Osteoblast (primary cell): ENCODE measurements at regions not wholly inside any gene's neighbourhood (a gene's known extent, or its start where the extent isn't known, plus 50 kb on each side); places are given as distances from the start of the nearest gene placed in this dataset.
A peak's percentile ranks its signal among the peaks of the same experiment; 100 is the strongest.

Experiments
- DNase-seq: peaks from one replicate; pipeline ENCODE4 v3.0.0; 2011; ENCODE audit warnings: low spot score, mixed read lengths; ENCODE audit not compliant: insufficient read length; ENCODE audit errors: missing footprints
- H2AFZ ChIP-seq: 2 replicates; pipeline ENCODE4 v1.6.0; 2011; ENCODE audit warnings: mild to moderate bottlenecking, low read length
- H3K27ac ChIP-seq: 2 replicates; pipeline ENCODE4 v1.5.1; 2011; ENCODE audit warnings: mild to moderate bottlenecking, low read depth, low read length, moderate library complexity
- H3K27me3 ChIP-seq: 2 replicates; pipeline ENCODE4 v1.6.0; 2012; ENCODE audit warnings: mild to moderate bottlenecking, control low read depth, inconsistent platforms, low read length, moderate library complexity; ENCODE audit not compliant: insufficient read depth
- H3K36me3 ChIP-seq: 2 replicates; pipeline ENCODE4 v1.5.1; 2011; ENCODE audit warnings: mild to moderate bottlenecking, low read length, control low read depth, moderate library complexity; ENCODE audit not compliant: insufficient read depth
- H3K4me1 ChIP-seq: 2 replicates; pipeline ENCODE4 v1.5.1; 2011; ENCODE audit warnings: mild to moderate bottlenecking, low read length, control low read depth, moderate library complexity; ENCODE audit not compliant: insufficient read depth
- H3K4me2 ChIP-seq: 2 replicates; pipeline ENCODE4 v1.6.0; 2011; ENCODE audit warnings: mild to moderate bottlenecking, low read length; ENCODE audit not compliant: insufficient read depth
- H3K4me3 ChIP-seq: fragments of 200-600 bp; sonication (generic); 3 replicates; pipeline ENCODE4 v1.5.1; 2012; ENCODE audit warnings: mild to moderate bottlenecking, low read length, inconsistent platforms; ENCODE audit not compliant: insufficient read depth
- H3K79me2 ChIP-seq: 2 replicates; pipeline ENCODE4 v1.6.0; 2012; ENCODE audit warnings: mild to moderate bottlenecking, low read length, control low read depth, inconsistent platforms; ENCODE audit not compliant: insufficient read depth
- H3K9me3 ChIP-seq: 2 replicates; pipeline ENCODE4 v1.5.1; 2011; ENCODE audit warnings: low read depth, low read length, control low read depth
- H4K20me1 ChIP-seq: 2 replicates; pipeline ENCODE4 v1.6.0; 2012; ENCODE audit warnings: mild to moderate bottlenecking, low read length, control low read depth; ENCODE audit not compliant: insufficient read depth
- TF ChIP-seq, protein P1 (sequence below): IDR thresholded peaks from 2 replicates; pipeline ENCODE4 v1.5.1; 2011; ENCODE audit warnings: mild to moderate bottlenecking, low read depth, low read length, moderate library complexity; ENCODE audit errors: extremely low read depth

- no peak overlapping the region for H3K4me3 ChIP-seq
- H3K27ac ChIP-seq: peak overlapping the region; percentile 0
- DNase-seq: peak; percentile 44
- H3K79me2 ChIP-seq: no peaks in the 10 kb centered on the region
- no peaks in the 10 kb centered on the region for H3K27me3 ChIP-seq
- peaks cover 12% of the 10 kb centered on the region for H3K4me1 ChIP-seq
- no peak overlapping the region for H2AFZ ChIP-seq
- TF ChIP-seq, protein P1, sequence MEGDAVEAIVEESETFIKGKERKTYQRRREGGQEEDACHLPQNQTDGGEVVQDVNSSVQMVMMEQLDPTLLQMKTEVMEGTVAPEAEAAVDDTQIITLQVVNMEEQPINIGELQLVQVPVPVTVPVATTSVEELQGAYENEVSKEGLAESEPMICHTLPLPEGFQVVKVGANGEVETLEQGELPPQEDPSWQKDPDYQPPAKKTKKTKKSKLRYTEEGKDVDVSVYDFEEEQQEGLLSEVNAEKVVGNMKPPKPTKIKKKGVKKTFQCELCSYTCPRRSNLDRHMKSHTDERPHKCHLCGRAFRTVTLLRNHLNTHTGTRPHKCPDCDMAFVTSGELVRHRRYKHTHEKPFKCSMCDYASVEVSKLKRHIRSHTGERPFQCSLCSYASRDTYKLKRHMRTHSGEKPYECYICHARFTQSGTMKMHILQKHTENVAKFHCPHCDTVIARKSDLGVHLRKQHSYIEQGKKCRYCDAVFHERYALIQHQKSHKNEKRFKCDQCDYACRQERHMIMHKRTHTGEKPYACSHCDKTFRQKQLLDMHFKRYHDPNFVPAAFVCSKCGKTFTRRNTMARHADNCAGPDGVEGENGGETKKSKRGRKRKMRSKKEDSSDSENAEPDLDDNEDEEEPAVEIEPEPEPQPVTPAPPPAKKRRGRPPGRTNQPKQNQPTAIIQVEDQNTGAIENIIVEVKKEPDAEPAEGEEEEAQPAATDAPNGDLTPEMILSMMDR: no peak
- no peaks in the 10 kb centered on the region for H4K20me1 ChIP-seq
- no peaks in the 10 kb centered on the region for H3K36me3 ChIP-seq
- peak overlapping the region; percentile 26 for H3K4me2 ChIP-seq
- no peaks in the 10 kb centered on the region for H3K9me3 ChIP-seq
These were observed 231.6 kb upstream of the NT5C1B start for GRCh38 chr2:18820966-18821365.

- TF ChIP-seq, protein P1: no peak
- H3K4me2 ChIP-seq: no peak overlapping the region
- no peak for DNase-seq
- no peaks in the 10 kb centered on the region for H3K79me2 ChIP-seq
- no peak overlapping the region for H3K27ac ChIP-seq
- H4K20me1 ChIP-seq: no peaks in the 10 kb centered on the region
- peaks cover 17% of the 10 kb centered on the region for H3K4me1 ChIP-seq
- no peaks in the 10 kb centered on the region for H3K9me3 ChIP-seq
- H3K36me3 ChIP-seq: no peaks in the 10 kb centered on the region
- H3K4me3 ChIP-seq: no peak overlapping the region
- H2AFZ ChIP-seq: no peak overlapping the region
- H3K27me3 ChIP-seq: no peaks in the 10 kb centered on the region
These were observed 230.2 kb upstream of the NT5C1B start for GRCh38 chr2:18819566-18819965.

- Histone ChIP-seq H3K27me3 (no peaks in the 10 kb centered on the region), H2AFZ (no peak overlapping the region), H3K4me1 (peaks cover 11% of the 10 kb centered on the region), H3K79me2 (no peaks in the 10 kb centered on the region), H3K27ac (no peak overlapping the region), H3K4me3 (no peak overlapping the region), H3K4me2 (peak overlapping the region; percentile 39), H4K20me1 (no peaks in the 10 kb centered on the region), H3K9me3 (no peaks in the 10 kb centered on the region), H3K36me3 (no peaks in the 10 kb centered on the region)
- TF ChIP-seq, protein P1: no peak
- DNase-seq: peak; percentile 78
These were observed 225.0 kb upstream of the NT5C1B start for GRCh38 chr2:18814387-18814786.

- Histone ChIP-seq H3K36me3 (no peaks in the 10 kb centered on the region), H3K9me3 (no peaks in the 10 kb centered on the region), H3K79me2 (no peaks in the 10 kb centered on the region), H3K27me3 (no peaks in the 10 kb centered on the region), H3K4me2 (no peak overlapping the region), H4K20me1 (no peaks in the 10 kb centered on the region), H3K4me3 (no peak overlapping the region), H3K4me1 (peaks cover 4% of the 10 kb centered on the region), H3K27ac (no peak overlapping the region), H2AFZ (no peak overlapping the region)
- TF ChIP-seq, protein P1: no peak
- no peak for DNase-seq
These were observed 215.2 kb upstream of the NT5C1B start for GRCh38 chr2:18804536-18804935.
